B cell (primary cell): ENCODE measurements at regions not wholly inside any gene's neighbourhood (a gene's known extent, or its start where the extent isn't known, plus 50 kb on each side); places are given as distances from the start of the nearest gene placed in this dataset.

ENCODE experiments used
- ATAC-seq: fragments of 200-7000 bp; cut with Tn5 transposase; one replicate; pipeline ENCODE4 v1.10.0; 2021; ENCODE audit warnings: low read depth, mild to moderate bottlenecking, moderate number of reproducible peaks, moderate library complexity
- CTCF ChIA-PET: fragments of 350-600 bp; sonication (Branson Sonifier 250); formaldehyde crosslinking; loops from one replicate; lab custom pipeline; 2021; ENCODE audit warnings: antibody characterized with exemption, inconsistent platforms; lab: Charles Lee
- POLR2A ChIA-PET: fragments of 350-600 bp; sonication (Branson Sonifier 250); formaldehyde crosslinking; loops from one replicate; lab custom pipeline; 2021; ENCODE audit warnings: antibody characterized with exemption; lab: Charles Lee
- DNase-seq: peaks from one replicate; pipeline ENCODE4 v3.0.0; 2013
- H2AFZ ChIP-seq: 2 replicates; pipeline ENCODE4 v1.6.1; 2012; ENCODE audit warnings: mild to moderate bottlenecking, low read depth, low read length; ENCODE audit not compliant: insufficient read depth, poor library complexity, severe bottlenecking
- H3K27ac ChIP-seq, 2 donors: 1 replicate in 1 of 2; 2 replicates in 1 of 2; pipeline ENCODE4 v1.5.1; 2012 to 2013; ENCODE audit warnings: low read length in 2 of 2, mild to moderate bottlenecking in 2 of 2, moderate library complexity in 1 of 2
- H3K27me3 ChIP-seq, 4 experiments: fragments of 200-600 bp in 1 of 4; sonication (generic) in 1 of 4; replicated peaks in 1 of 4; 1 replicate in 2 of 4; 2 replicates in 2 of 4; pipeline versions ENCODE4 v1.6.1 to v1.7.0; 2013 to 2016; ENCODE audit warnings: low read length in 3 of 4, mild to moderate bottlenecking in 2 of 4, mixed read lengths in 1 of 4, moderate library complexity in 1 of 4; ENCODE audit not compliant: insufficient read depth in 4 of 4, control insufficient read depth in 3 of 4; ENCODE audit errors: control extremely low read depth in 1 of 4
- H3K36me3 ChIP-seq, 2 experiments: replicated peaks in 1 of 2; 1 replicate in 1 of 2; 2 replicates in 1 of 2; pipeline versions ENCODE4 v1.6.1 to v1.7.1; 2013; ENCODE audit warnings: low read length in 1 of 2; ENCODE audit not compliant: insufficient read depth in 2 of 2, control insufficient read depth in 1 of 2; ENCODE audit errors: control extremely low read depth in 1 of 2, extremely low read depth in 1 of 2
- H3K4me1 ChIP-seq, 2 donors: fragments of 200-600 bp in 1 of 2; sonication (generic) in 1 of 2; 1 replicate in 1 of 2; 2 replicates in 1 of 2; pipeline versions ENCODE4 v1.5.1 to v1.6.1; 2013 to 2017; ENCODE audit warnings: low read length in 2 of 2; ENCODE audit not compliant: control insufficient read depth in 2 of 2, insufficient read depth in 2 of 2
- H3K4me2 ChIP-seq: replicated peaks from 2 replicates; pipeline ENCODE3; 2012; ENCODE audit warnings: mild to moderate bottlenecking, low read depth, low read length; ENCODE audit not compliant: poor library complexity, severe bottlenecking
- H3K4me3 ChIP-seq, 5 experiments: fragments of 200-600 bp in 1 of 5; sonication (generic) in 1 of 5; 1 replicate in 3 of 5; 2 replicates in 2 of 5; pipeline versions ENCODE4 v1.5.1 to v1.7.0; 2011 to 2016; ENCODE audit warnings: low read length in 4 of 5, mild to moderate bottlenecking in 4 of 5, low read depth in 2 of 5, control low read depth in 1 of 5, moderate library complexity in 1 of 5; ENCODE audit not compliant: insufficient read depth in 1 of 5; ENCODE audit errors: control extremely low read depth in 1 of 5, extremely low read depth in 1 of 5
- H3K79me2 ChIP-seq: fragments of 200-600 bp; sonication (generic); one replicate; pipeline ENCODE4 v1.6.0; 2016; ENCODE audit warnings: low read length; ENCODE audit not compliant: control insufficient read depth, insufficient read depth
- H3K9ac ChIP-seq: fragments of 200-600 bp; sonication (generic); 2 replicates; pipeline ENCODE4 v1.6.1; 2017; ENCODE audit warnings: mild to moderate bottlenecking, low read length, moderate library complexity
- H3K9me3 ChIP-seq, 3 donors: one replicate each; pipeline versions ENCODE4 v1.6.1 to v1.7.1; 2013; ENCODE audit warnings: low read length in 2 of 3; ENCODE audit not compliant: control insufficient read depth in 2 of 3, insufficient read depth in 1 of 3; ENCODE audit errors: control extremely low read depth in 1 of 3
- H4K20me1 ChIP-seq: 2 replicates; pipeline ENCODE4 v1.6.0; 2012; ENCODE audit warnings: mild to moderate bottlenecking, low read length; ENCODE audit not compliant: insufficient read depth, control insufficient read depth, poor library complexity, severe bottlenecking
- H3K27ac Mint-ChIP-seq: one replicate; pipeline ENCODE4 v1.8.0; 2021; ENCODE audit warnings: mixed read lengths
- H3K27me3 Mint-ChIP-seq: one replicate; pipeline ENCODE4 v1.8.0; 2021; ENCODE audit warnings: mixed read lengths
- H3K4me1 Mint-ChIP-seq: one replicate; pipeline ENCODE4 v1.8.0; 2021; ENCODE audit warnings: mixed read lengths
- H3K4me3 Mint-ChIP-seq: one replicate; pipeline ENCODE4 v1.8.0; 2021; ENCODE audit warnings: mixed read lengths
- H3K9me3 Mint-ChIP-seq: one replicate; pipeline ENCODE4 v1.8.0; 2022; ENCODE audit warnings: mixed read lengths; ENCODE audit not compliant: insufficient read depth
- CTCF ChIP-seq: fragments of 200-600 bp; IDR thresholded peaks from one replicate; pipeline ENCODE4 v1.8.0; 2022; ENCODE audit warnings: antibody characterized with exemption, mild to moderate bottlenecking
- EZH2 ChIP-seq: IDR thresholded peaks from 2 replicates; pipeline ENCODE4 v1.6.1; 2012; ENCODE audit warnings: borderline replicate concordance, low read depth, mild to moderate bottlenecking, moderate library complexity, low read length; ENCODE audit not compliant: insufficient read depth, poor library complexity, severe bottlenecking
- WGBS: methylation state at CpG from one replicate; pipeline ENCODE4 v1.1.5; 2013; ENCODE audit warnings: missing lambda C conversion rate; ENCODE audit not compliant: insufficient coverage; 5-methylcytosine and 5-hydroxymethylcytosine counted together
- intact Hi-C: fragments of 100-400 bp; cut with micrococcal nuclease; formaldehyde crosslinking; loops from one replicate; pipeline ENCODE4 v1.10.0; 2022

DNA sequence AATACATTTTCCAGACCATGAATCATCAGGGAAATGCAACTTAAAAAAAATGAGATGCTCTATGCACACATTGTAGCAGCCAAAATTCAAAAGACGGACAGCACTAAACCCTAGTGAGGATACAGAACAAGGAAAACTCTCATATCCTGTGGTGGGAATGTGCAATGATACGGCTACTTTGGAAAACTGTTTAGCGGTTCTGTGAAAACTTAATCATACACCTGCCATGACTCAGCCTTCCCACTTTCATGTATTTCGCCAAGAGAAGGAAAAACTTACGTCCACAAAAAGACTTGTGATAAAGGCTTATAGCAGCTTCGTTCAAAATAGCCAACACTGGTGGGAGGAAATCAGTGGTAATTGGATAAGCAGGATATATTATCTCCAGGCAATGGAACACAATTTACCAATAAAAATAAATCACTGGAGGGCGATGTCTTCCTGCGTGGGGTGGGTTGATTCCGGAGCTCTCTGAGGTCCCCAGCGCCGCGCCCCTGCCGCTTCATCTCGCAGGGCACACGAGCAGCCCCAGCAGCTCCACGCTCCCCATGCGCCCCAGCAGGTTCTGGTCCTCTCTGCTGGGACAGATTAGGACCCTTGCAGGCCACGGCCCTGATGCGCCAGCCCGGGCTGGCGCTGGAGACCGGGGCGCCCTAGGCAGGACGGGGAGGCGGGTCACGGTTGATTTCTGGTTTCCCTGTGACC is 97.2 kb upstream of the ARHGEF7 start:
- Histone ChIP-seq H3K9me3 (peaks cover 6 to 23% (median 14%) of the 10 kb centered on the region in 3 donors), H3K4me2 (no peak overlapping the region), H2AFZ (no peak overlapping the region), H3K79me2 (no peaks in the 10 kb centered on the region), H3K36me3 (no peaks in the 10 kb centered on the region), H3K4me1 (no peaks in the 10 kb centered on the region), H3K9ac (no peak overlapping the region), H3K27ac (no peak overlapping the region), H4K20me1 (no peaks in the 10 kb centered on the region), H3K27me3 (peaks cover 0 to 4% (median 0%) of the 10 kb centered on the region in 4 experiments), H3K4me3 (no peak overlapping the region)
- CTCF ChIA-PET, result no interaction called here
- no peak for TF ChIP-seq EZH2
- no peak for TF ChIP-seq CTCF
- Mint-ChIP-seq H3K27me3 (peaks cover 4% of the 10 kb centered on the region), H3K9me3 (peaks cover 3% of the 10 kb centered on the region), H3K4me3 (no peak overlapping the region), H3K4me1 (no peaks in the 10 kb centered on the region), H3K27ac (no peak overlapping the region)
- POLR2A ChIA-PET, result no interaction called here
- DNase-seq (no peak), ATAC-seq (no peak)
- intact Hi-C loops, result no loop called here
- WGBS, result 88% methylated on average over 12 of the region's 26 CpGs

DNA sequence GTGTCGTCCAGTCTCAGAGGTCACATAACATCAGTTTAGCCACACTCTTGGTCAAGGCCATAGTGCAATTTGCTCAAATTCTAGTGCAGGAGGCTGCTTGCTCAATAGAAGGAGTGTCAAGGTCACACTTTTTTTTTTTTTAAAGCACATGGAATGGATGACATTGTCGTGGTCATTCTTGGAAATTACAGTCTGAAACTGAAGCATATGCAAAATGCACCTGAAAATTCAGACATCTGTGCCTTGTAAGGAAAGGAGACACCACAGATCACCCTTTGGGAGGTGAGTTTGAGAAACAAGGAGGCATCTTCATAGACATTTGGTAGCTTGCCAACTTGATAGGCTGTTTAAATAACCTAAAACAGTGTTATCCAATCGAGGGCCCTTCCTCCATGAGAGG is 98.3 kb upstream of the ANKRD10 start:
- intact Hi-C loops, result no loop called here
- DNase-seq (no peak), ATAC-seq (no peak)
- Histone ChIP-seq H3K4me3 (no peak overlapping the region), H2AFZ (no peak overlapping the region), H3K9me3 (peaks cover 0 to 2% (median 1%) of the 10 kb centered on the region in 3 donors), H3K4me2 (no peak overlapping the region), H4K20me1 (no peaks in the 10 kb centered on the region), H3K4me1 (no peaks in the 10 kb centered on the region), H3K27ac (no peak overlapping the region), H3K79me2 (no peaks in the 10 kb centered on the region), H3K27me3 (peaks cover 0 to 4% (median 1%) of the 10 kb centered on the region in 4 experiments), H3K9ac (no peak overlapping the region), H3K36me3 (no peaks in the 10 kb centered on the region)
- 89% methylated on average over 2 of the region's 3 CpGs for WGBS
- H3K27ac Mint-ChIP-seq, result no peak overlapping the region
- no peaks in the 10 kb centered on the region for H3K9me3 Mint-ChIP-seq
- POLR2A ChIA-PET, result no interaction called here
- CTCF ChIA-PET, result no interaction called here
- H3K27me3 Mint-ChIP-seq, result peaks cover 19% of the 10 kb centered on the region
- TF ChIP-seq EZH2 (no peak), CTCF (no peak)
- H3K4me1 Mint-ChIP-seq, result no peaks in the 10 kb centered on the region
- H3K4me3 Mint-ChIP-seq, result no peak overlapping the region
